ENCODE measurements at regions not wholly inside any gene's neighbourhood (a gene's known extent, or its start where the extent isn't known, plus 50 kb on each side); places are given as distances from the start of the nearest gene placed in this dataset.

DNA sequence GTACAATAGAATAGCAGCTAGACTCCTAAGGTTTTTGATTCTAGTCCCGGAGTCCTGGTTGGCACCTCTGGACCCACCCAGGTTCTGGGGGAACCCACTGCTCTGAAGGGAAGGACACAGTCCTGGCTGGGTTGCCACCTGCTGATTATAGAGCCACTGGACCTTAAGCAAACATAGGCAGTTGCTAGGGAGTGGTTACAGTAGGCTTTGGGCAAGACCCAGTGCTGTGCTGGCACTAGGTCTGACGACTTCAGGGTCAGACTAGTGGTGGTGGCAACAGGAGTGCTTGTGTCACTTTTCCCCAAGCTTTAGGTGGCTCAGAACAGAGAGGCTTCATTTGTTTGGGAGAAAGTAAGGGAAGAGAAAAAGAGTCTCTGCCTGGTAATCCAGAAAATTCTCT is 109.8 kb upstream of the C3orf80 start:
- Histone ChIP-seq H3K4me3 (ENCODE audit: low read length in 2 of 2) (no peak overlapping the region), H3K36me3 (ENCODE audit: control insufficient read depth in 2 of 2, insufficient read depth in 2 of 2, low read length in 1 of 2) (no peaks in the 10 kb centered on the region), H3K4me1 (ENCODE audit: control insufficient read depth in 2 of 2, insufficient read depth in 2 of 2, low read length in 2 of 2) (no peaks in the 10 kb centered on the region), H3K27ac (ENCODE audit: low read depth in 1 of 2, low read length in 1 of 2) (no peak overlapping the region), H3K27me3 (ENCODE audit: control insufficient read depth in 2 of 2, insufficient read depth in 1 of 2, low read length in 1 of 2) (no peaks in the 10 kb centered on the region), H3K9me3 (ENCODE audit: control insufficient read depth in 2 of 2, insufficient read depth in 1 of 2, low read length in 1 of 2) (no peaks in the 10 kb centered on the region)
- 96% methylated on average over 2 of the region's 2 CpGs for WGBS
- no peak for DNase-seq (ENCODE audit: low read depth in 6 of 9, low spot score in 9 of 9)

DNA sequence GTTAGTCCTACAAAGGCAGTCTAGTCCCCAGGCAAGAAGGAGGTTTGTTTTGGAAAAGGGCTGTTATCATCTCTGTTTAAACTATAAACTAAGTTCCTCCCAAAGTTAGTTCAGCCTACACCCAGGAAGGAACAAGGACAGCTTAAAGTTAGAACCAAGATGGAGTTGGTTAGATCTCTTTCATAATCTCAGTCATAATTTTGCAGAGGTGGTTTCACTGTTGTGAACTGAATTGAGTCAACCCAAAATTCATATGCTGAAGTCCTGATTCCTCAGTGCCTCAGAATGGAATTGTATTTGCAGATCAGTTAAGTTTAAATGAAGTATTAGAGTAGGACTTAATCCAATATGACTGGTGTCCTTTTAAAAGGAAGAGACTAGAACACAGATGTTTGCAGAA is 101.0 kb upstream of the C3orf80 start:
- Histone ChIP-seq H3K9me3 (ENCODE audit: control insufficient read depth in 2 of 2, insufficient read depth in 1 of 2, low read length in 1 of 2) (no peaks in the 10 kb centered on the region), H3K27me3 (ENCODE audit: control insufficient read depth in 2 of 2, insufficient read depth in 1 of 2, low read length in 1 of 2) (peaks cover 0 to 2% of the 10 kb centered on the region in 2 donors), H3K4me1 (ENCODE audit: control insufficient read depth in 2 of 2, insufficient read depth in 2 of 2, low read length in 2 of 2) (no peaks in the 10 kb centered on the region), H3K27ac (ENCODE audit: low read depth in 1 of 2, low read length in 1 of 2) (no peak overlapping the region), H3K4me3 (ENCODE audit: low read length in 2 of 2) (no peak overlapping the region), H3K36me3 (ENCODE audit: control insufficient read depth in 2 of 2, insufficient read depth in 2 of 2, low read length in 1 of 2) (no peaks in the 10 kb centered on the region)
- no peak for DNase-seq (ENCODE audit: low read depth in 6 of 9, low spot score in 9 of 9)

DNA sequence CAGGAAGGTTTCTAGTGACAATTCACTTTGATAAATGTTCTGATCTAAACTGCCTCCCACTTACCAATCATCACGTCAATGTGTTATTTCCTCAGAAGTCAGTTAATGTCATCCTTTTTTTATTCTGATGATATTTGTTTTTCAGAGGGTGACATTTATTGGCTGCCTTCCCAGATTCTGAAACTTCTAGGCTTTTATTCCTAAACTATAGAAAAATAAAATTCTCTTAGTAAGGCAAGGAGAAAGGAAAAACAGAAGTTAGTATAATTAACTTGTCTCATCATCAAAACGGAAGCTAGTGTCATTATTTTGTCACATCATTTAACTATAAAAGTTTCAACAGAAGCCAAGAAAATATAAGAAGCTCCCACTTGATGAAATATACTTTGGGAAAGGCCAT is 100.0 kb upstream of the C3orf80 start:
- peaks cover 0 to 2% of the 10 kb centered on the region in 2 donors for H3K27me3 ChIP-seq (ENCODE audit: control insufficient read depth in 2 of 2, insufficient read depth in 1 of 2, low read length in 1 of 2)
- H3K36me3 ChIP-seq (ENCODE audit: control insufficient read depth in 2 of 2, insufficient read depth in 2 of 2, low read length in 1 of 2): no peaks in the 10 kb centered on the region
- H3K27ac ChIP-seq (ENCODE audit: low read depth in 1 of 2, low read length in 1 of 2): no peak overlapping the region
- DNase-seq (ENCODE audit: low read depth in 6 of 9, low spot score in 9 of 9): no peak
- 74% methylated on average over 2 of the region's 2 CpGs for WGBS
- no peak overlapping the region for H3K4me3 ChIP-seq (ENCODE audit: low read length in 2 of 2)
- H3K9me3 ChIP-seq (ENCODE audit: control insufficient read depth in 2 of 2, insufficient read depth in 1 of 2, low read length in 1 of 2): no peaks in the 10 kb centered on the region
- no peaks in the 10 kb centered on the region for H3K4me1 ChIP-seq (ENCODE audit: control insufficient read depth in 2 of 2, insufficient read depth in 2 of 2, low read length in 2 of 2)

DNA sequence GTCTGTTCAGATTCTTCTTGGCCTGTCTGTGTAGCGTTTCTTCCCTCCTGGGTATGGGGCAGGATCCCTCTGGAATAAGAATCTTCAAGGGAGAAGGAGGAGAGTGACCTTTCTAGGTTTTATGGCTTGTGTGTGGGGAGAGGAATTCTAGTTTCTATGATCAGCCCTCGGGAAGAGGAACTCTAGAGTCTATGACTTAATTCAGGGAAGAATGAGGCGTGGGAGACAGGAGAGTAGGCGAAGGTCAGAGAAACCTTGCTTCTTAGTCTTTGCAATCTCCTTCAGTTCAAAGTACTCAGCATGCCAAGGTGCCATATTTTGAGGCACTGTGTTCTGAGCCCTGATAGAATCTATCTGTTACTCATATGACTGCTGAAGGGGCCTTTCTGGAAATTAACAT is 99.2 kb upstream of the C3orf80 start:
- DNase-seq (ENCODE audit: low read depth in 6 of 9, low spot score in 9 of 9): no peak
- Histone ChIP-seq H3K4me1 (ENCODE audit: control insufficient read depth in 2 of 2, insufficient read depth in 2 of 2, low read length in 2 of 2) (no peaks in the 10 kb centered on the region), H3K9me3 (ENCODE audit: control insufficient read depth in 2 of 2, insufficient read depth in 1 of 2, low read length in 1 of 2) (no peaks in the 10 kb centered on the region), H3K27me3 (ENCODE audit: control insufficient read depth in 2 of 2, insufficient read depth in 1 of 2, low read length in 1 of 2) (peaks cover 0 to 2% of the 10 kb centered on the region in 2 donors), H3K4me3 (ENCODE audit: low read length in 2 of 2) (no peak overlapping the region), H3K36me3 (ENCODE audit: control insufficient read depth in 2 of 2, insufficient read depth in 2 of 2, low read length in 1 of 2) (no peaks in the 10 kb centered on the region), H3K27ac (ENCODE audit: low read depth in 1 of 2, low read length in 1 of 2) (no peak overlapping the region)
- 86% methylated on average over 4 of the region's 4 CpGs for WGBS

DNA sequence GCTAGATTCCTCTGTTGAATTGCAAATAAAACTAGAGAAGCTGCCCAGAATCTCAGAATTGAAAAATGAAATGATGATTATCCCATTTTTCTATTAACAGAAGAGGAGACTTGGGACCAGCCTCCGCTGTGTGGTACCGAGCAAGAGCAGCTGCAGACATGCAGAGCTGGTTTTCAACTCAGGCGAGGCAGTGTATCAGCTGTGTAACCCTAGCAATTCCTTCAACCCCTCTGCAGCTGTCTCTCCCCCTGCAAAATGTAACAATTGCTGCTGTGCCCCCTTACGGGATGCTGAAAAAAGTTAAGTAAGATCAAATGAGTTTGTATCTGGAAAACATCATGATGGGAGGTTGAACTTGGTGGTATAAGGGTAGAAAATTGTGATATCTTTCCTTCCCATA is 98.5 kb upstream of the C3orf80 start:
- H3K4me1 ChIP-seq (ENCODE audit: control insufficient read depth in 2 of 2, insufficient read depth in 2 of 2, low read length in 2 of 2): no peaks in the 10 kb centered on the region
- H3K9me3 ChIP-seq (ENCODE audit: control insufficient read depth in 2 of 2, insufficient read depth in 1 of 2, low read length in 1 of 2): no peaks in the 10 kb centered on the region
- H3K27ac ChIP-seq (ENCODE audit: low read depth in 1 of 2, low read length in 1 of 2): no peak overlapping the region
- H3K27me3 ChIP-seq (ENCODE audit: control insufficient read depth in 2 of 2, insufficient read depth in 1 of 2, low read length in 1 of 2): peaks cover 0 to 2% of the 10 kb centered on the region in 2 donors
- 94% methylated on average over 4 of the region's 4 CpGs for WGBS
- H3K36me3 ChIP-seq (ENCODE audit: control insufficient read depth in 2 of 2, insufficient read depth in 2 of 2, low read length in 1 of 2): no peaks in the 10 kb centered on the region
- DNase-seq (ENCODE audit: low read depth in 6 of 9, low spot score in 9 of 9): no peak
- H3K4me3 ChIP-seq (ENCODE audit: low read length in 2 of 2): no peak overlapping the region

DNA sequence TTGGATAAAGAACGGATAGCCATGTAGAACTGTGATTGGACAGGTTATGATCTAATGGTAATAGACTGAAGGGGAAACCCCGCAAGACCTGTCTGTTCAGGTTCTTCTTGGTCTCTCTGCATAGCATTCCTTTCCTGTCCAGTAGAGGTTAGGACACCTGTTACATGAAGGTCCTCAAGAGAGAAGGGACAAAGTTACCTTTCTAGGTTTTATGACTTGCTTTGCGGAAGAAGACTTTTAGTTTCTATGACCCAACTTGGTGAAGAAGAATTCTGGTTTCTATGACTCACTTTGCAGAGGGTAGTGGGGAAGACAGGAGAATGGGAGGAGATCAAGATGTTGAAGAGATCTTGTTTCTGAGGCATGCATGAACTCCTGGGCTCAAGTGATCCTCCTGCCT is 97.9 kb upstream of the C3orf80 start:
- Histone ChIP-seq H3K4me1 (ENCODE audit: control insufficient read depth in 2 of 2, insufficient read depth in 2 of 2, low read length in 2 of 2) (no peaks in the 10 kb centered on the region), H3K4me3 (ENCODE audit: low read length in 2 of 2) (no peak overlapping the region), H3K27me3 (ENCODE audit: control insufficient read depth in 2 of 2, insufficient read depth in 1 of 2, low read length in 1 of 2) (peaks cover 0 to 2% of the 10 kb centered on the region in 2 donors), H3K27ac (ENCODE audit: low read depth in 1 of 2, low read length in 1 of 2) (no peak overlapping the region), H3K9me3 (ENCODE audit: control insufficient read depth in 2 of 2, insufficient read depth in 1 of 2, low read length in 1 of 2) (no peaks in the 10 kb centered on the region), H3K36me3 (ENCODE audit: control insufficient read depth in 2 of 2, insufficient read depth in 2 of 2, low read length in 1 of 2) (no peaks in the 10 kb centered on the region)
- 95% methylated on average over 3 of the region's 3 CpGs for WGBS
- DNase-seq (ENCODE audit: low read depth in 6 of 9, low spot score in 9 of 9): no peak

DNA sequence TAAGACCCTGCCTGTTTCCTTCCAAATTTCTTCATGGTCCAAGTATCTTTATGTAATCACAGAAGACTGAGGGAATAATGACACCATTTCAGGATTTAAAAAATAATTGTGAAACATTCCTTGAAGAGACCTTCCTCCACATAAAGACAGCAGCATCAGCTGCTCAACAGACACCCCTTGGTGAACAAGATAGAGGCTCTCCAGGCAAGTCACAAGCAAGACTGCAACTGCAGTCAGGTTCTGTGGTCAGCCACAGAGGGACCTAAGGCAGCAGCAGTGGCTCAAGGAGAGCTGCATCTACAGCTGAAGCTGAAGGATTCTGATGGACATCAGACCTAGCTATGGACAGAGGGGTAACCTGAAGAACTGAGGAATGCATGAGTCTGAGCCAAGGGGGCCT is 97.2 kb upstream of the C3orf80 start:
- peaks cover 0 to 2% of the 10 kb centered on the region in 2 donors for H3K27me3 ChIP-seq (ENCODE audit: control insufficient read depth in 2 of 2, insufficient read depth in 1 of 2, low read length in 1 of 2)
- H3K9me3 ChIP-seq (ENCODE audit: control insufficient read depth in 2 of 2, insufficient read depth in 1 of 2, low read length in 1 of 2): no peaks in the 10 kb centered on the region
- H3K27ac ChIP-seq (ENCODE audit: low read depth in 1 of 2, low read length in 1 of 2): no peak overlapping the region
- H3K4me1 ChIP-seq (ENCODE audit: control insufficient read depth in 2 of 2, insufficient read depth in 2 of 2, low read length in 2 of 2): no peaks in the 10 kb centered on the region
- H3K36me3 ChIP-seq (ENCODE audit: control insufficient read depth in 2 of 2, insufficient read depth in 2 of 2, low read length in 1 of 2): no peaks in the 10 kb centered on the region
- H3K4me3 ChIP-seq (ENCODE audit: low read length in 2 of 2): no peak overlapping the region
- no peak for DNase-seq (ENCODE audit: low read depth in 6 of 9, low spot score in 9 of 9)

DNA sequence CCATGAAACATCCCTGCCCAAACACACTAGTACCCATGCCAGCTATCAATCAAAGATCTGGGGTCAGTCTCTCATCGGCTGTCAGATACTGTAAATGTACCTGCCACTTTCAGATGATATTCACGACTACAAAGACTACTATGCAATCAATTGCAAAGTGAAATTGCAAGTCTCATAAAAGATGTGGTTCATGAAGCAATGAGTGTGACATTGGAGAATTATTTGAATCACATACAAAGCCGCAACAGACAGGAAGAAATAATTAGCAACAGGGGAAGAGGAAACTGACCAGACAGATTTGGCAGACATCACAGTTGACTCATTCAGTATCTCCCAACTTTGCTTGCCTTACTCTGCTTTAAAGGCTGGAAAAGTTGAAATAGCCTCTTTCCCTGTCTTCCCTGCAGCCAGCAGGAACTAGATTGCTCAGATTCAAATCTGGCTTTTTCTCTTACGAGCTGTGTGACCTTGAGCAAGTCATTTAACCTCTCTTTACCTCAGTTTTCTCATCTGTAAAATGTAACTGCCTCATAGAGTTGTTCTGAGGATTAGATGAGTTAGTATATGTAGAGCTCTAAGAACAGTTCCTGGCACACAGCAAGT is 95.7 kb upstream of the C3orf80 start:
- Histone ChIP-seq H3K4me1 (ENCODE audit: control insufficient read depth in 2 of 2, insufficient read depth in 2 of 2, low read length in 2 of 2) (peaks cover 0 to 2% of the 10 kb centered on the region in 2 donors), H3K27ac (ENCODE audit: low read depth in 1 of 2, low read length in 1 of 2) (no peak overlapping the region), H3K9me3 (ENCODE audit: control insufficient read depth in 2 of 2, insufficient read depth in 1 of 2, low read length in 1 of 2) (no peaks in the 10 kb centered on the region), H3K27me3 (ENCODE audit: control insufficient read depth in 2 of 2, insufficient read depth in 1 of 2, low read length in 1 of 2) (peaks cover 0 to 2% of the 10 kb centered on the region in 2 donors), H3K4me3 (ENCODE audit: low read length in 2 of 2) (no peak overlapping the region), H3K36me3 (ENCODE audit: control insufficient read depth in 2 of 2, insufficient read depth in 2 of 2, low read length in 1 of 2) (no peaks in the 10 kb centered on the region)
- WGBS: 57% methylated on average over 4 of the region's 4 CpGs
- DNase-seq (ENCODE audit: low read depth in 6 of 9, low spot score in 9 of 9): no peak

DNA sequence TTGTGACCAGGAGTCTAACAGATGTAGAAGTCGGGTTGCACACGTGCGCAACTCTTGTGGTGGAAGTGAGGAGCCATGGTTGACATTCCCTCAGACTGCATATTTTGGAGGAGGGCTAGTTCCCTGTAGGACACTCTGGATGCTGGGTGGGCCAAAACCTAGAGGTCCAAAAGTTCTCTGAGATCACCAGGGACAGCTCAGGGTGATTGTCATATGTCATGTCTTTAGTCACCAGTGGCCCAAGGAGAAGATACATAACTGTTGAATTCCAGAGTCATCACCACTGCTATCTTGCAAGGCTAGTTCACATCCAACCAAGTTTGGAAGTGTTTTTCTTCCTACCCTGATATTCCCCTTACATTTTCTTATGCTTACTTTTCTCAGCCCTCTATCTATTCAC is 95.2 kb upstream of the C3orf80 start:
- H3K36me3 ChIP-seq (ENCODE audit: control insufficient read depth in 2 of 2, insufficient read depth in 2 of 2, low read length in 1 of 2): no peaks in the 10 kb centered on the region
- over 99% methylated on average over 3 of the region's 3 CpGs for WGBS
- no peaks in the 10 kb centered on the region for H3K9me3 ChIP-seq (ENCODE audit: control insufficient read depth in 2 of 2, insufficient read depth in 1 of 2, low read length in 1 of 2)
- H3K27ac ChIP-seq (ENCODE audit: low read depth in 1 of 2, low read length in 1 of 2): no peak overlapping the region
- peaks cover 0 to 2% of the 10 kb centered on the region in 2 donors for H3K27me3 ChIP-seq (ENCODE audit: control insufficient read depth in 2 of 2, insufficient read depth in 1 of 2, low read length in 1 of 2)
- no peak for DNase-seq (ENCODE audit: low read depth in 6 of 9, low spot score in 9 of 9)
- H3K4me1 ChIP-seq (ENCODE audit: control insufficient read depth in 2 of 2, insufficient read depth in 2 of 2, low read length in 2 of 2): peaks cover 2 to 8% of the 10 kb centered on the region in 2 donors
- no peak overlapping the region for H3K4me3 ChIP-seq (ENCODE audit: low read length in 2 of 2)

DNA sequence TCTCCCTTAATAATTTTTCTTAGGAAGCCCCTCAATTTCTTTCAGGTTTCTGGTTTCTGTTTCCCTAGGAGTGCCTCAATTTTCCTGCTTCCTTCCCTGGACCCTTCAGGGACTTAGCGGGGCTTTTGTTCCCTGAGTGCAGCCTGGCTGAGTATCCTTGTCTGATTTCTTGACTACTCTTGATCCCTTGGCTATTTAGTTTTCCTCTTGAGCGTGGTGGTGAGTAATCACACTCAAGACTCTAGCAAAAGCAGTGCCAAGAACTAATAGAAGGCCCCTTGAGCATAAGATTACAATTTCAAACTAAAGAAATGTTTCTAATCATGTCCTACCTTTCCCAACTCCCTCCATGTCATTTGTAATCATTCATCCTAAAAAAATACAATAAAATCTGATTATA is 94.3 kb upstream of the C3orf80 start:
- no peak overlapping the region for H3K4me3 ChIP-seq (ENCODE audit: low read length in 2 of 2)
- H3K4me1 ChIP-seq (ENCODE audit: control insufficient read depth in 2 of 2, insufficient read depth in 2 of 2, low read length in 2 of 2): peaks cover 7 to 16% of the 10 kb centered on the region in 2 donors
- no peak overlapping the region for H3K27ac ChIP-seq (ENCODE audit: low read depth in 1 of 2, low read length in 1 of 2)
- peaks cover 0 to 2% of the 10 kb centered on the region in 2 donors for H3K27me3 ChIP-seq (ENCODE audit: control insufficient read depth in 2 of 2, insufficient read depth in 1 of 2, low read length in 1 of 2)
- DNase-seq (ENCODE audit: low read depth in 6 of 9, low spot score in 9 of 9): no peak
- H3K9me3 ChIP-seq (ENCODE audit: control insufficient read depth in 2 of 2, insufficient read depth in 1 of 2, low read length in 1 of 2): no peaks in the 10 kb centered on the region
- no peaks in the 10 kb centered on the region for H3K36me3 ChIP-seq (ENCODE audit: control insufficient read depth in 2 of 2, insufficient read depth in 2 of 2, low read length in 1 of 2)
- WGBS: 97% methylated on average over 2 of the region's 2 CpGs
